Testis (tissue), 2 donors: ENCODE measurements at regions not wholly inside any gene's neighbourhood (a gene's known extent, or its start where the extent isn't known, plus 50 kb on each side); places are given as distances from the start of the nearest gene placed in this dataset.

Experiments
- DNase-seq: peaks from one replicate; pipeline ENCODE4 v3.0.0-alpha.2; 2019
- H3K27ac ChIP-seq, 2 donors: fragments of 200-600 bp; sonication (generic); one replicate each; pipeline ENCODE4 v1.5.1; 2019
- H3K27me3 ChIP-seq: fragments of 200-600 bp; sonication (generic); one replicate; pipeline ENCODE4 v1.5.1; 2019
- H3K36me3 ChIP-seq: fragments of 200-600 bp; sonication (generic); one replicate; pipeline ENCODE4 v1.5.1; 2017; ENCODE audit warnings: low read depth; ENCODE audit errors: missing control alignments
- H3K4me1 ChIP-seq: fragments of 200-600 bp; sonication (generic); one replicate; pipeline ENCODE4 v1.5.1; 2019
- H3K4me3 ChIP-seq, 2 donors: fragments of 200-600 bp; sonication (generic); one replicate each; pipeline ENCODE4 v1.5.1; 2017 to 2019
- H3K9me3 ChIP-seq: fragments of 200-600 bp; sonication (generic); one replicate; pipeline ENCODE4 v1.5.1; 2017
- POLR2A ChIP-seq: fragments of 450-650 bp; IDR thresholded peaks from one replicate; pipeline ENCODE4 v1.6.1; 2017; ENCODE audit warnings: antibody characterized with exemption, mild to moderate bottlenecking, moderate library complexity
- WGBS, 2 donors: methylation state at CpG; one replicate each; pipeline ENCODE4 v1.1.5; 2018; 5-methylcytosine and 5-hydroxymethylcytosine counted together
- intact Hi-C: fragments of 100-400 bp; cut with DNase I; formaldehyde crosslinking; loops from one replicate; pipeline ENCODE4 v1.15.1; 2023; ENCODE audit warnings: low total_unique reads
- TF ChIP-seq, protein P1 (sequence below), 3 experiments: fragments of 450-650 bp in 2 of 3; fragments of 200-600 bp in 1 of 3; sonication (generic) in 1 of 3; IDR thresholded peaks; one replicate each; pipeline ENCODE4 v1.5.1; 2016 to 2019; ENCODE audit warnings: antibody characterized with exemption in 3 of 3, mild to moderate bottlenecking in 2 of 3, moderate library complexity in 1 of 3

DNA sequence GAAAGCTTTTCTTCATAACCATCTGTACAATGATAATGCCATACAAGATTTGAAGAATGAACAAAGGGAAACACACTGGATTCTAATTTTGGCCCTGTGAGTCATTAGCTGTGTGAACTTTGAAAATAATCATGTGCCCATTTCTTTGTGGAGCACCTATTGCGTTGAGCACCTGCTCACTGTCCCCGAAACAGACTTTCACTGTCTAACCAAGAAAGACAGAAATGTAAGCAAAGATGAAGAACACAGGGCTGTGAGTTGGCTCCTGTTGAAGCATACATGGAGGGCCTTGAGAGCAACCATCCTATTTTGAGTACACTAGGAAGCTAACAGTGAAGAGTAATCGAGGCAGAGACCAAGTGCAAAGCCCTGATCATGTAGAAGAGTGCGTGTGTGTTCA, 118.4 kb upstream of the SLC25A13 start:
- WGBS, 2 donors: 100% methylated on average over 4 of the region's 4 CpGs
- Histone ChIP-seq H3K36me3 (no peaks in the 10 kb centered on the region), H3K27me3 (no peaks in the 10 kb centered on the region), H3K9me3 (no peaks in the 10 kb centered on the region), H3K4me1 (no peaks in the 10 kb centered on the region), H3K27ac (no peak overlapping the region), H3K4me3 (no peak overlapping the region)
- DNase-seq: no peak
- TF ChIP-seq, protein P1, sequence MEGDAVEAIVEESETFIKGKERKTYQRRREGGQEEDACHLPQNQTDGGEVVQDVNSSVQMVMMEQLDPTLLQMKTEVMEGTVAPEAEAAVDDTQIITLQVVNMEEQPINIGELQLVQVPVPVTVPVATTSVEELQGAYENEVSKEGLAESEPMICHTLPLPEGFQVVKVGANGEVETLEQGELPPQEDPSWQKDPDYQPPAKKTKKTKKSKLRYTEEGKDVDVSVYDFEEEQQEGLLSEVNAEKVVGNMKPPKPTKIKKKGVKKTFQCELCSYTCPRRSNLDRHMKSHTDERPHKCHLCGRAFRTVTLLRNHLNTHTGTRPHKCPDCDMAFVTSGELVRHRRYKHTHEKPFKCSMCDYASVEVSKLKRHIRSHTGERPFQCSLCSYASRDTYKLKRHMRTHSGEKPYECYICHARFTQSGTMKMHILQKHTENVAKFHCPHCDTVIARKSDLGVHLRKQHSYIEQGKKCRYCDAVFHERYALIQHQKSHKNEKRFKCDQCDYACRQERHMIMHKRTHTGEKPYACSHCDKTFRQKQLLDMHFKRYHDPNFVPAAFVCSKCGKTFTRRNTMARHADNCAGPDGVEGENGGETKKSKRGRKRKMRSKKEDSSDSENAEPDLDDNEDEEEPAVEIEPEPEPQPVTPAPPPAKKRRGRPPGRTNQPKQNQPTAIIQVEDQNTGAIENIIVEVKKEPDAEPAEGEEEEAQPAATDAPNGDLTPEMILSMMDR (IDR thresholded peaks at IDR 0.05): no peak
- no peak for TF ChIP-seq POLR2A
- intact Hi-C loops: no loop called here

DNA sequence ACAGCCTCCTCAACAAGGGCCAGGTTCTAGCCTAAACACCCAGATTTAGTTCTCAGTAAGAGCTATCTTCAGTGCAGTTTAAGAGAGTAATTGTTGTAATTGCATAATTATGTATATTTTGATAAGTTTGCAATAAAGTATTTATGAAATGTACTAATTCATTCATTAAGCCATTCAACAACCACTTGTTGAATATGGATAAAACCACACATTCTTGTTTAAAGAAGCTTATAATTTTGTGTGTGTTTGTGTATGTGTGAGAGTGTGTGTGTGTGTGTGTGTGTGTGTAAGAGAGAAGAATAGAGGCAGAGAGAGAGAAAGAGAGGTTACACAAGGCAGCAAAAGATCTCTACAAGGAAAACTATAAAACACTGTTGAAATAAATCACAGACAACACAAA, 115.0 kb upstream of the SLC25A13 start:
- no peak overlapping the region for H3K4me3 ChIP-seq
- no peak overlapping the region for H3K27ac ChIP-seq
- intact Hi-C loops: no loop called here
- H3K36me3 ChIP-seq: no peaks in the 10 kb centered on the region
- no peak for DNase-seq
- no peaks in the 10 kb centered on the region for H3K9me3 ChIP-seq
- no peak for TF ChIP-seq POLR2A
- TF ChIP-seq, protein P1 (IDR thresholded peaks at IDR 0.05): no peak
- no peaks in the 10 kb centered on the region for H3K27me3 ChIP-seq
- H3K4me1 ChIP-seq: no peaks in the 10 kb centered on the region

DNA sequence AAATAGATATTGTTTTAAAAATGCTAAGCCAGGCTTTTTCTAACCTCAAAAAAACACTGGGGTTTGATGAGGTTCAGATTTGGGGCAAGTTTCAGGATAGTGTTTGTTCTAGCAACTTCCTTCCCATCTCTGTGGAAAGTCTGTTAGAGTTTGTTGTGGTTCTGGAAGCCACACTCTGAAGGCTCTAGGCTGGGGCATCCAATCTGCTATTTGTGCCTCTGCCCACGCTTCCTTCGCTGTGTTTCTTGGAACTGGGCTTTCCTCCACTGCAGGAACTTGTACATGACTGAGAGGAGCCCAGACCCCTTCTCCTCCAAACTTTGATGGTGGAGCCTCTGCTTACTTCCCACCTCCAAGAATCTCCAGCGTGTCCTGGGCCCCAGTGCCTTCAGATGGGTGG, 108.5 kb upstream of the SLC25A13 start:
- Histone ChIP-seq H3K4me1 (no peaks in the 10 kb centered on the region), H3K9me3 (no peaks in the 10 kb centered on the region), H3K27me3 (no peaks in the 10 kb centered on the region), H3K36me3 (no peaks in the 10 kb centered on the region), H3K4me3 (no peak overlapping the region), H3K27ac (no peak overlapping the region)
- TF ChIP-seq POLR2A: no peak
- TF ChIP-seq, protein P1 (IDR thresholded peaks at IDR 0.05): no peak
- no peak for DNase-seq
- 67 to 92% methylated on average over 3 of the region's 3 CpGs for WGBS, 2 donors
- intact Hi-C loops: no loop called here

DNA sequence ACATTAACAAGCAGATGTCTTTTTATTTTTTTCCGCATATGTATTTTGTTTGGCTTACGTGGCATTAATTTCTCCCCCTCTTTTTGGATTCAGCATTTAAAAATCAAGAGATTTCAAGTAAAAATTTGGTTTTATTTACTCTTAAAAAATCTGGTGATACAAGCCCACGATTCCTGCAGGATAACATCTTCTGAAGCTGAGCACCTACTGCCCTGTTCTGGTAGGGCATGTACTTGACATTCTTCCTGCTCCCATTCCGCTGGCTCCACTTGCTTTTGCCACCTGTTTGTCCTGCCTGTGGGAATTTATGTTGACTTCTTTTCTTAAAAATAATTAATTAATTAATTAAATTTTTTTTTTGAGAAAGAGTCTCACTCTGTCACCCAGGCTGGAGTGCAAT, 105.2 kb upstream of the SLC25A13 start:
- WGBS, 2 donors: 89 to 95% methylated on average over 4 of the region's 4 CpGs
- intact Hi-C loops: no loop called here
- H3K9me3 ChIP-seq: no peaks in the 10 kb centered on the region
- no peaks in the 10 kb centered on the region for H3K4me1 ChIP-seq
- H3K36me3 ChIP-seq: no peaks in the 10 kb centered on the region
- no peak for DNase-seq
- TF ChIP-seq, protein P1 (IDR thresholded peaks at IDR 0.05): no peak
- no peak for TF ChIP-seq POLR2A
- H3K27me3 ChIP-seq: no peaks in the 10 kb centered on the region
- H3K4me3 ChIP-seq: no peak overlapping the region
- no peak overlapping the region for H3K27ac ChIP-seq

DNA sequence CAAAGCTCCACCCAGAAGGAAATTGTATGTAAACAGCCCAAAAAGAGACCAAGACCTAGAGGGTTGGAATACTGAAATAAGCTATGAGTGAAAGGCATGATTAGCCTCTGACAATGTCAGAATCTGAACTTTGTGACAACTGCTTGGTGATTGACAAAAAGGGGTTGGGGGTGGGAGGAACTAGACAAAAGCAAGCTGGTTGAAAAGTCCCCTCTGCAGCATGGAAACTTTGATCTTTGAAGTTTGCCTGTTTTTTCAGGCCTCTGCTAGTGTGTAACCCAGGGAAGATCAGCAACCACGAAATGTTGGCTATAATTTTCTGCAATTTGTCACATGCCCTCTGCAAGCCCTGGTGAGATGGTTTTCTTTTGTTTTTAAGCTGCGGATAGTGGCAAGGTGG, 104.8 kb upstream of the SLC25A13 start:
- Histone ChIP-seq H3K4me1 (no peaks in the 10 kb centered on the region), H3K27ac (no peak overlapping the region), H3K4me3 (no peak overlapping the region), H3K27me3 (no peaks in the 10 kb centered on the region), H3K9me3 (no peaks in the 10 kb centered on the region), H3K36me3 (no peaks in the 10 kb centered on the region)
- DNase-seq: no peak
- WGBS, 2 donors: 82 to 95% methylated on average over 2 of the region's 2 CpGs
- TF ChIP-seq, protein P1 (IDR thresholded peaks at IDR 0.05): no peak
- no peak for TF ChIP-seq POLR2A
- intact Hi-C loops: no loop called here
